ENCODE measurements at regions not wholly inside any gene's neighbourhood (a gene's known extent, or its start where the extent isn't known, plus 50 kb on each side); places are given as distances from the start of the nearest gene placed in this dataset.
"Not testable (repeated sequence)": the region's sequence is repeated elsewhere in the genome, so short reads cannot be mapped to it uniquely, and the experiment has no call there.

DNA sequence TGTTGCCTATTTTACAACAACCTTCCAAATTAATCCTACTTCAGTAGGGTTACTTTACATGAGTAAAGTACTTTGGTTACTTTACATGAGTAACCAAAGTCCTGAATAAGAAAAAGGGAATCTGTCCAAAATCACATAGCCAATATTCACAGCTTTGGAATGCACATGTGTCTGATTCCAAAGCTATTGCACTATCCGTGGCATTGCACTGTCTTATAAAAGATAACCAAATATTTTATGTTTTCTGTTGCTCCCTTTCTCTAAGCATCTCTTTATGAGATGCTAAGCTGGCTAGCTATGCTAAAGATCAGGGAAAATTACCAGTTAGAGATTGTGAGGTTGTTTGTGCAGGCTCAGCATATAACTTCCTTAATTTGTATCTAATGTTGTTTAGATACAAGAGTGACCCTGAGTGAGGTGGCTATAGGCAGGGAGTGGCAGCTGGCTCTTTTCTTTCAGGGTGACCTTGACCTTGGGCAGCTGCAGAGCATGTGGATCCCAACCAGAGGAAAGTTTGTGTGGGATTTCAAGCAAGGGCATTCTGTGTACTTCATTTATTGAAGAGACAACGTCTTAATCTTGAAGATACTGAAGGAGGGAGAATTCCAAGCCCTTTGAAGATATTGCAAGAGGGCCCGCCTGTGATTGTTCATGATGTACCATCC is 366.1 kb upstream of the ANKRD30A start:
- no peak for DNase-seq

DNA sequence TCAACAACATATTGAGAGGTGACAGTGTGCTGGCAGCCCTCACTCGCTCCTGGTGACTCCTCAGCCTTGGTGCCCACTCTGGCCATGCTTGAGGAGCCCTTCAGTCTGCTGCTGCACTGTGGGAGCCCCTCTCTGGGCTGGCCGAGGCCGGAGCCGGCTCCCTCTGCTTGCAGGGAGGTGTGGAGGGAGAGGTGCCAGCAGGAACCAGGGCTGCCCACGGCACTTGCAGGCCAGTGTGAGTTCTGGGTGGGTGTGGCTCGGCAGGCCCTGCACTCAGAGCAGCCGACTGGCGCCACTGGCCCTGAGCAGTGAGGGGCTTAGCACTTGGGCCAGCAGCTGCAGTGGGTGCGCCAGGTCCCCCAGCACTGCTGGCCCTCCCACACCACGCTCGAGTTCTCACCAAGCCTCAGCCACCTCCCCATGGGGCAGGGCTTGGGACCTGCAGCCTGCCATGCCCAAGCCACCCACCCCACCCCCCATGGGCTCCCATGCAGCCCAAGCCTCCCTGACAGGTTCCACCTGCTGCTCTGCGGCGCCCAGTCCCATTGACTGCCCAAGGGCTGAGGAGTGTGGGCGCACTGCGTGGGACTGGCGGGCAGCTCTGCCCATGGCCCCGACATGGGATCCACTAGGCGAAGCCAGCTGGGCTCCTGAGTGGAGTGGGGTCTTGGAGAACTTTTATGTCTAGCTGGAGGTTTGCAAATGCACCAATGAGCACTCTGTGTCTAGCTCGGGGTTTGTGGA is 377.1 kb upstream of the ANKRD30A start:
- no peak for DNase-seq

DNA sequence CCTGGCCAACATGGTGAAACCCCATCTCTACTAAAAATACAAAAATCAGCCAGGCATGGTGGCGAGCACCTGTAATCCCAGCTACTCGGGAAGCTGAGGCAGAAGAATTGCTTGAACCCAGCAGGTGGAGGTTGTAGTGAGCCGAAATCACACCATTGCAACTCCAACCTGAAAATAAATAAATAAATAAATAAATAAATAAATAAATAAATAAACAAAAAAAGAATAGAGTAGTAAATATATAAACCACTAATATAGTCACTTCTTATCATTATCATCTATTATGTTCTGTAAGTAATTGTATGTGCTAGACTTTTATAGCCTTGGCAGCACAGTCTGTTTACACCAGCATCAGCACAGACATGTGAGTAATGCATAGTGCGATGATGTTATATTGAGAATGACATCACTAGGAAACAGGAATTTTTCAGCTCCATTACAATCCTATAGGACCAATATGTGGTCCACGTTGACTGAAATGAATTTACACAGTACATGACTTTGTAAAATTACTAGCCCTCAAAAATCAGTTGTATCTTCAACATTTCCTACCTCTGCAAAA is 385.4 kb upstream of the ANKRD30A start:
- no peak for DNase-seq

GRCh38 chr10:36738738-36739431 is 386.5 kb upstream of the ANKRD30A start:
- DNase-seq: no peak

GRCh38 chr10:36736311-36736710 is 389.1 kb upstream of the ANKRD30A start:
- no peak for DNase-seq

DNA sequence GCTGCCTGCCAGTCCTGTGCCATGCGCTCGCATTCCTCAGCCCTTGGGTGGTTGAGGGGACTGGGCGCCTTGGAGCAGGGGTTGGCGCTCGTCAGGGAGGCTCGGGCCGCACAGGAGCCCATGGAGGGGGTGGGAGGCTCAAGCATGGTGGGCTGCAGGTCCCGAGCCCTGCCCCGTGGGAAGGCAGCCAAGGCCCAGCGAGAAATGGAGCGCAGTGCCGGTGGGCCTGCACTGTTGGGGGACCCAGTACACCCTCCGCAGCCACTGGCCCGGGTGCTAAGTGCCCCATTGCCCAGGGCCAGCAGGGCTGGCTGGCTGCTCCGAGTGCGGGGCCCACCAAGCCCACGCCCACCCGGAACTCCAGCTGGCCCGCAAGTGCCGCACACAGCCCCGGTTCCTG is 390.8 kb upstream of the ANKRD30A start:
- not testable (repeated sequence) for DNase-seq

GRCh38 chr10:36730316-36730715 is 395.1 kb upstream of the ANKRD30A start:
- no peak for DNase-seq

GRCh38 chr10:36728626-36729025 is 396.8 kb upstream of the ANKRD30A start:
- DNase-seq: no peak

- no peak for DNase-seq
Measured at GRCh38 chr10:36725581-36726520, 399.5 kb upstream of the ANKRD30A start.

- DNase-seq: no peak
Measured at GRCh38 chr10:36722777-36723176, 402.6 kb upstream of the ANKRD30A start.

DNA sequence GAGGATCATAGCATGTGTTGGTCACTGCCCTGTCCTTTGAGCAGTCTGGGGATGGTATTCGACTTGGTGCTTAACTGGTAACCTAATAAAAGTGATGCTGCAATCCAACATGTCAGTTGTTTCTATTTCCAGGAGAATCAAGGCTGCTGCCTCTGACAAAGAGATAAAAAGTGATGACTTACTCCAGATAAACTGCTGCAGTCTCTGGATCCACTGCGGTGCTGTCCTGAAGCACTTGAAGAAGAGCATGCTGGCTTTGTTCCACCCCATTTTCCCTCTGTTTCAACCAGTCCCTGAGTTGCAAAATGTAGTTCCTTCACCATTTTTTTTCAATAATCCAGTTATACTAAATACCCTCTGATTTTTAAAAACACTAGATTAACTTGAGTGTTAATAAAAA is 403.5 kb upstream of the ANKRD30A start:
- DNase-seq: no peak

GRCh38 chr10:36720895-36721294 is 404.5 kb upstream of the ANKRD30A start:
- no peak for DNase-seq

GRCh38 chr10:36717118-36717517 is 408.3 kb upstream of the ANKRD30A start:
- DNase-seq: no peak

DNA sequence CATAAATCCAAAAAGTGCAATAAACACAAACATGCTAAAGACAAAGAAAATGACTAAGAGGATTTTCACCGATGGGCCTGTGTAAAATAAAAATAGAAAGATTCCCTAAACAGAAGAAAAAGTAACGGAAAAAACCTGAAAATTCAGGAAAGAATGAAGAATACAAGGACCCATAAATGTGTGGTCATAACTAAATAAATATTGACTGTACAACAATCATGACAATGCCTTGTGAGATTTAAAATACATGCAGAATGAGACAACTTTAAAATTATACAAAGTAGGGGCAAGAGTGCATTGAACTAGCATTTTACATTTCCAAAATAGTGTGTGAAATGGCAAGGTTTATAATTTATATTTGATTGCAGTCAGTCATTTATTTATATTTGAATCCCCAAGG is 409.1 kb upstream of the ANKRD30A start:
- no peak for DNase-seq

GRCh38 chr10:36712695-36713094 is 412.7 kb upstream of the ANKRD30A start:
- no peak for DNase-seq

- no peak for DNase-seq
Measured at GRCh38 chr10:36711361-36711760, 414.0 kb upstream of the ANKRD30A start.

DNA sequence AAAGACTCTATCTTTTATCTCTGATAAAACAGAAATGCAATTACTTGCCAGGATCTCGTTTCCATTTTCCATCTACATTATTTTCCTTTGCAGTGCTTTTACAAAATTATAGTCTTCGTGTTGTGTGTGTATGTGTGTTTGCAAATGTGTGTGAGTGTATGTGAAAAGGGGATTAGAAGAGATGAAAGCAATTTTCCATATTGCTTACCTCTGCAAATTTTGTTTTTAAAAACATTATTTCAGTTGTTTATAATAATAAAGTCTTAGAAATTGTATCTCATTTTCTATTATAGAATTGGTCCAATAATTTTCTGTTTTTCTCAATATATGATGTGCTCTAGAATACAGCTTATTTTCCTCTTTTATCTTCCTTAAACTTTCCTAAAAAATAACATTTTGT is 421.3 kb upstream of the ANKRD30A start:
- DNase-seq: no peak

DNA sequence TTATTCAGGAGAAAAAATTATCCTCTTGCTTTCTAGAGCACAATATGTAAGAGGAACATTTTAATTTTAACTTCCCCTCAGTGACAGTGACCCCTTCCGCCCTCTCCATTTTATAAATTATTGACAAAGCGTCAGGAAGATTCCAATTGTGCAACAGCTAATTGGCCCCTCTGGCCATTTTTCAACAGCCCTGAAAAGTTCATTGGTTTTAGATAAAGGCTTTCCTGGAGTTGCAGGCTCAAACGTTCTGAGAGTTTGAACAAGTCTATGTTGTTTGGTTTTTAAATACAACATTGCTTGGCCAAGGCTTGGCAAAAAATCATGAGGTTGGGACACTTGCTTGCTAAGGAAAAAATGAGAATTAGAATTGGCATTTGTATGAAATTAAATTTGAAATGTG is 422.2 kb upstream of the ANKRD30A start:
- DNase-seq: no peak

- no peak for DNase-seq
Measured at GRCh38 chr10:36700123-36700522, 425.3 kb upstream of the ANKRD30A start.

- no peak for DNase-seq
Measured at GRCh38 chr10:36692759-36693158, 432.6 kb upstream of the ANKRD30A start.

DNA sequence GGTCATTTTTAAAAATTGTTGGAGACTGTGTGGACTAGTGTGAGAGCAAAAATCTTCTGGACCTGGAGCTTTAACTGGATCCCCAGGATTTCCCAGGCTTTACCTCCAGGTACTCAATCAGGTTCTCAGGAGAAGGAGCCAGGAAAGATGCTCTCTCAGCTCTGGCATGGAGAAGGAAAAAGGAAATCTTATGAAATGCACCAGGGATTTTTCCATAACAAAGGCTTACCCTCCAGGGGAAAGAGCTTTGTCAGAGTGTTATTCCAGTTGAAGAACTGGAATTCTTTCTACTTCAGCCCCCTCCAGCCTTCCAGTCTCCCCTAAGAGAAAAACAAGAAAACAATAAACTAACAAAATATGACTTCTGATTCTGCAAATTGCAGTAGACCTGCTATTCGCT is 436.7 kb upstream of the ANKRD30A start:
- no peak for DNase-seq

DNA sequence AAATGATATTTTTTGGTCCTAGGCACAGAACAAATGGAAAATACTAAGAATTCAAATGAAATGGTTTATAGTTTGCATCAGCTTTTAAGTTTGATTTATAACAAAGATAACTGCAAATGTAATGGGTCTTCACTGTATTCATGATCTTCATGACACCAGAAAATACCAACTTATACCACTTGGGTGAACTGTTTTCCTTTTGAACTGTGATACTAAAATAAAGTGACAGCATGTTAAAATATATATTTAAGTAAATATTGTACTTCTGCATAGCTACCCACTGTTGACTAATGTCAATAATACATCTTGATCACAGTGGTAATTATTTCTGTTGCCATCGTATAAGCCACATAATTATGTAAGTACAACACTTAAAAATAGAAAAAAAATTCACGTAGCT is 442.0 kb upstream of the ANKRD30A start:
- no peak for DNase-seq
